Keratinocyte (primary cell): ENCODE measurements at regions not wholly inside any gene's neighbourhood (a gene's known extent, or its start where the extent isn't known, plus 50 kb on each side); places are given as distances from the start of the nearest gene placed in this dataset.

ENCODE experiments used
- DNase-seq: peaks from one replicate; pipeline ENCODE4 v3.0.0-alpha.2; 2011; ENCODE audit warnings: low read depth, missing footprints, low spot score
- FAIRE-seq: peaks from 2 replicates; lab custom pipeline; 2011; peaks lifted over from hg19 to GRCh38; lab: Jason Lieb, UNC
- H2AFZ ChIP-seq: 2 replicates; pipeline ENCODE4 v1.6.0; 2012; ENCODE audit warnings: low read length, control low read depth, inconsistent platforms; ENCODE audit not compliant: control insufficient read depth
- H3K27ac ChIP-seq: 2 replicates; pipeline ENCODE4 v1.5.1; 2011; ENCODE audit warnings: low read length; ENCODE audit not compliant: control insufficient read depth, insufficient read depth
- H3K27me3 ChIP-seq: 3 replicates; pipeline ENCODE4 v1.6.0; 2011; ENCODE audit warnings: low read length; ENCODE audit not compliant: control insufficient read depth, insufficient read depth; ENCODE audit errors: extremely low read depth
- H3K36me3 ChIP-seq, 2 experiments: 2 replicates in 1 of 2; 3 replicates in 1 of 2; pipeline ENCODE4 v1.5.1; 2011; ENCODE audit warnings: low read length in 2 of 2, mild to moderate bottlenecking in 1 of 2; ENCODE audit not compliant: control insufficient read depth in 2 of 2, insufficient read depth in 2 of 2; ENCODE audit errors: extremely low read depth in 1 of 2
- H3K4me1 ChIP-seq: 3 replicates; pipeline ENCODE4 v1.5.1; 2011; ENCODE audit warnings: low read length; ENCODE audit not compliant: control insufficient read depth, insufficient read depth; ENCODE audit errors: extremely low read depth
- H3K4me2 ChIP-seq: 3 replicates; pipeline ENCODE4 v1.6.0; 2011; ENCODE audit warnings: low read depth, low read length; ENCODE audit not compliant: control insufficient read depth, insufficient read depth; ENCODE audit errors: extremely low read depth
- H3K4me3 ChIP-seq, 3 experiments: fragments of 200-600 bp in 1 of 3; sonication (generic) in 1 of 3; 2 replicates in 2 of 3; 3 replicates in 1 of 3; pipeline ENCODE4 v1.5.1; 2011 to 2016; ENCODE audit warnings: low read length in 3 of 3, mild to moderate bottlenecking in 3 of 3, control low read depth in 2 of 3, inconsistent platforms in 1 of 3, low read depth in 1 of 3, mixed read lengths in 1 of 3, mixed run types in 1 of 3, moderate library complexity in 1 of 3; ENCODE audit not compliant: control insufficient read depth in 2 of 3, insufficient read depth in 2 of 3; ENCODE audit errors: extremely low read depth in 1 of 3
- H3K79me2 ChIP-seq: 2 replicates; pipeline ENCODE4 v1.6.0; 2012; ENCODE audit warnings: low read length; ENCODE audit not compliant: control insufficient read depth, insufficient read depth
- H3K9ac ChIP-seq: 3 replicates; pipeline ENCODE4 v1.6.0; 2011; ENCODE audit warnings: low read length; ENCODE audit not compliant: control insufficient read depth, insufficient read depth; ENCODE audit errors: extremely low read depth
- H3K9me1 ChIP-seq: 3 replicates; pipeline ENCODE4 v1.6.0; 2011; ENCODE audit warnings: low read length; ENCODE audit not compliant: control insufficient read depth, insufficient read depth; ENCODE audit errors: extremely low read depth
- H3K9me3 ChIP-seq: 2 replicates; pipeline ENCODE4 v1.5.1; 2012; ENCODE audit warnings: low read depth, low read length; ENCODE audit not compliant: control insufficient read depth
- H4K20me1 ChIP-seq: 3 replicates; pipeline ENCODE4 v1.6.0; 2011; ENCODE audit warnings: low read length; ENCODE audit not compliant: control insufficient read depth, insufficient read depth; ENCODE audit errors: extremely low read depth
- CTCF ChIP-seq, 3 experiments: IDR thresholded peaks in 1 of 3; conservative IDR thresholded peaks in 1 of 3; optimal IDR thresholded peaks in 1 of 3; 2 replicates in 2 of 3; 3 replicates in 1 of 3; pipeline versions ENCODE3 to v1.5.1; 2011; ENCODE audit warnings: low read length in 3 of 3, mild to moderate bottlenecking in 3 of 3, moderate library complexity in 2 of 3, control low read depth in 1 of 3, inconsistent platforms in 1 of 3; ENCODE audit not compliant: insufficient read depth in 2 of 3; ENCODE audit errors: extremely low read depth in 1 of 3
- EZH2 ChIP-seq: IDR thresholded peaks from one replicate; pipeline ENCODE4 v1.6.1; 2012; ENCODE audit warnings: inconsistent platforms, mild to moderate bottlenecking, low read length, moderate library complexity
- dilution Hi-C: fragments of 300-500 bp; cut with MboI; formaldehyde crosslinking; loops from one replicate; pipeline ENCODE4 v1.7.0; 2020; ENCODE audit warnings: low sequenced_read_pairs; ENCODE audit not compliant: extremely low pct_ligation_motif_present

- H3K79me2 ChIP-seq: no peaks in the 10 kb centered on the region
- no peak for DNase-seq
- H3K4me3 ChIP-seq: no peak overlapping the region
- H3K36me3 ChIP-seq: no peaks in the 10 kb centered on the region
- H3K9ac ChIP-seq: no peak overlapping the region
- H3K9me1 ChIP-seq: no peaks in the 10 kb centered on the region
- FAIRE-seq: no peak
- no peak overlapping the region for H3K4me2 ChIP-seq
- H3K9me3 ChIP-seq: no peaks in the 10 kb centered on the region
- TF ChIP-seq CTCF (optimal IDR thresholded peaks at IDR 0.05 in 1 of 3, IDR thresholded peaks at IDR 0.05 in 1 of 3, conservative IDR thresholded peaks at IDR 0.05 in 1 of 3; ENCODE audit: extremely low read depth in 1 of 3, insufficient read depth in 2 of 3, low read length in 3 of 3): no peak
- TF ChIP-seq EZH2: no peak
- dilution Hi-C loops: no loop called here
- H4K20me1 ChIP-seq: no peaks in the 10 kb centered on the region
- H3K27me3 ChIP-seq: no peaks in the 10 kb centered on the region
- H3K27ac ChIP-seq: no peak overlapping the region
- H3K4me1 ChIP-seq: no peaks in the 10 kb centered on the region
- H2AFZ ChIP-seq: no peak overlapping the region
These were observed 1284.1 kb upstream of the GYPC start for GRCh38 chr2:125371867-125372266.

GRCh38 chr2:125373293-125373692 lies 1282.7 kb upstream of the GYPC start:
- H3K36me3 ChIP-seq: no peaks in the 10 kb centered on the region
- no peaks in the 10 kb centered on the region for H3K79me2 ChIP-seq
- H3K4me3 ChIP-seq: no peak overlapping the region
- FAIRE-seq: no peak
- dilution Hi-C loops: no loop called here
- DNase-seq: no peak
- no peak overlapping the region for H3K9ac ChIP-seq
- no peaks in the 10 kb centered on the region for H3K27me3 ChIP-seq
- TF ChIP-seq CTCF (optimal IDR thresholded peaks at IDR 0.05 in 1 of 3, IDR thresholded peaks at IDR 0.05 in 1 of 3, conservative IDR thresholded peaks at IDR 0.05 in 1 of 3; ENCODE audit: extremely low read depth in 1 of 3, insufficient read depth in 2 of 3, low read length in 3 of 3) (no peak), EZH2 (no peak)
- H3K4me2 ChIP-seq: no peak overlapping the region
- H2AFZ ChIP-seq: no peak overlapping the region
- H3K9me3 ChIP-seq: no peaks in the 10 kb centered on the region
- H3K9me1 ChIP-seq: no peaks in the 10 kb centered on the region
- H3K27ac ChIP-seq: no peak overlapping the region
- H3K4me1 ChIP-seq: no peaks in the 10 kb centered on the region
- no peaks in the 10 kb centered on the region for H4K20me1 ChIP-seq
